HG02798 (cell line): ENCODE measurements at regions not wholly inside any gene's neighbourhood (a gene's known extent, or its start where the extent isn't known, plus 50 kb on each side); places are given as distances from the start of the nearest gene placed in this dataset.
"Not testable (repeated sequence)": the region's sequence is repeated elsewhere in the genome, so short reads cannot be mapped to it uniquely, and the experiment has no call there.

ENCODE experiments used
- ATAC-seq: cut with Tn5 transposase; IDR thresholded peaks from one replicate; pipeline ENCODE4 v1.9.1; 2021; ENCODE audit warnings: mild to moderate bottlenecking; ENCODE audit not compliant: unreplicated experiment, poor library complexity

DNA sequence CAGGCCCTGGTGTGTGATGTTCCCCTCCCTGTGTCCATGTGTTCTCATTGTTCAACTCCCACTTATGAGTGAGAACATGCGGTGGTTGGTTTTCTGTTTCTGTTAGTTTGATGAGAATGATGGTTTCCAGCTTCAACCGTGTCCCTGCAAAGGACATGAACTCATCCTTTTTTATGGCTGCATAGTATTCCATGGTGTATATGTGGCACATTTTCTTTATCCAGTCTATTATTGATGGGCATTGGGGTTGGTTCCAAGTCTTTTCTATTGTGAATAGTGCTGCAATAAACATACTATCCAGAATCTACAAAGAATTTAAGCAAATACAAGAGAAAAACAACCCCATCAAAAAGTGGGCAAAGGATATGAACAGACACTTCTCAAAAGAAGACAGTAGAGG, 67.1 kb upstream of the PPM1H start:
- not testable (repeated sequence) for ATAC-seq

GRCh38 chr12:62998454-62998853, 63.5 kb upstream of the PPM1H start:
- no peak for ATAC-seq

DNA sequence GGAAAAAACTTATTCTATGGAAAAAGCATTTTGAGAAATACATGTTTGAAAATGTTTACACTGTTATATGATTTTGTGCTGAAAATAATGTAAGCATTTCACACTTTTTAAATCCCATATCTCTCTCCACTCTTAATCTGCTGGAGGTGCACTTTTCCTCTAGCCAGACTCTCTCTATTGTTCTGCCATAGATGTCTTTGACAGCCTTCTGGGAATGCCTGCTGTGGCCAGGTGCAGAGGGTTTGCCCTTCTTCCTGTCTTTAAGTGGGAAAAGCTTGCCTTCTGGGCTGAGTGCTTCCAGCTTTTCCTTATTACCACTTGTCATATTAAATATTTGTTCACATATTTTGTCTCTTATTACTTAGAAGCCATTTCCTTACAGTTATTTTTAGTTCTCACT, 60.1 kb upstream of the PPM1H start:
- no peak for ATAC-seq

DNA sequence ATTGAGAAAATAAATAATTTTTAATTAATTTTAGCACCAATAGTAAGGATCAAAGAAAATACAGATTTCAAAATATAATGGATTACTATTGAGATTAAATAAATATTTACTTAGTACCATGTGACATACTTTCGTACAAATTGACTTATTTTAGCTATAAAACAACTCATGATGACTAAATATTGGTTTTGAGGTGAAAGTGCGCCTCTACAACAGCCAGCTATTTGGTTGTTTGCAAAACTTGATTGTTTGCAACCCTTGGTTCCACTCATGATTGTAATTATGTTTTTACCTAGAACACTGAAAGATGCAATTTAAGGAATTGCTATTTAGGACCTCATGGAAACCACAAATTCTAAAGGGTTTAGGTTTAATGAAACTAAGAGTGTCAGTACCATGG, 51.9 kb upstream of the PPM1H start:
- no peak for ATAC-seq
